ENCODE measurements at regions not wholly inside any gene's neighbourhood (a gene's known extent, or its start where the extent isn't known, plus 50 kb on each side); places are given as distances from the start of the nearest gene placed in this dataset.
A peak's percentile ranks its signal among the peaks of the same experiment; 100 is the strongest.

DNA sequence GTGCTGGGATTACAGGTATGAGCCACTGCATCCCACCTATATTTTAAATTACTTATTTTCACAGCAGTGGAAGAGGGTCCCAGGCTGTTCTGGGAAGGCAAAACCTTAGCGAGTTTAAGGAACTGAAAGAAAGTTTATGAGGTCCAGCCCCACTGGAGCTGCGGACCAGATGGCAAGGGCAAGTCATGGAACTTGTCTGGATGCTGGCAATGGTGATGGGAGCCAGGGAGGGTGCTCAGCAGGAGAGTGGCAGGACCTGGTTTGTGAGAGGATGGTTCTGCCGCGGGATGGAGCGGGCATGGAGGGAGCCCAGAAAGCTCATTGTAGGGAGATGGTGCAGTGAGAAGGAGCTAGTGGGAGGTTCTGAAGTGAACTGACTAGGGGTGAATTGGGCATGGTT lies 50.6 kb upstream of the SLC45A1 start:
- TF ChIP-seq, protein P1, sequence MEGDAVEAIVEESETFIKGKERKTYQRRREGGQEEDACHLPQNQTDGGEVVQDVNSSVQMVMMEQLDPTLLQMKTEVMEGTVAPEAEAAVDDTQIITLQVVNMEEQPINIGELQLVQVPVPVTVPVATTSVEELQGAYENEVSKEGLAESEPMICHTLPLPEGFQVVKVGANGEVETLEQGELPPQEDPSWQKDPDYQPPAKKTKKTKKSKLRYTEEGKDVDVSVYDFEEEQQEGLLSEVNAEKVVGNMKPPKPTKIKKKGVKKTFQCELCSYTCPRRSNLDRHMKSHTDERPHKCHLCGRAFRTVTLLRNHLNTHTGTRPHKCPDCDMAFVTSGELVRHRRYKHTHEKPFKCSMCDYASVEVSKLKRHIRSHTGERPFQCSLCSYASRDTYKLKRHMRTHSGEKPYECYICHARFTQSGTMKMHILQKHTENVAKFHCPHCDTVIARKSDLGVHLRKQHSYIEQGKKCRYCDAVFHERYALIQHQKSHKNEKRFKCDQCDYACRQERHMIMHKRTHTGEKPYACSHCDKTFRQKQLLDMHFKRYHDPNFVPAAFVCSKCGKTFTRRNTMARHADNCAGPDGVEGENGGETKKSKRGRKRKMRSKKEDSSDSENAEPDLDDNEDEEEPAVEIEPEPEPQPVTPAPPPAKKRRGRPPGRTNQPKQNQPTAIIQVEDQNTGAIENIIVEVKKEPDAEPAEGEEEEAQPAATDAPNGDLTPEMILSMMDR (IDR thresholded peaks at IDR 0.05; ENCODE audit: low read depth, low read length, missing control alignments), result no peak
- in situ Hi-C loops (cut with HindIII; ENCODE audit: low pct_ligation_motif_present, low sequenced_read_pairs), result no loop called here

DNA sequence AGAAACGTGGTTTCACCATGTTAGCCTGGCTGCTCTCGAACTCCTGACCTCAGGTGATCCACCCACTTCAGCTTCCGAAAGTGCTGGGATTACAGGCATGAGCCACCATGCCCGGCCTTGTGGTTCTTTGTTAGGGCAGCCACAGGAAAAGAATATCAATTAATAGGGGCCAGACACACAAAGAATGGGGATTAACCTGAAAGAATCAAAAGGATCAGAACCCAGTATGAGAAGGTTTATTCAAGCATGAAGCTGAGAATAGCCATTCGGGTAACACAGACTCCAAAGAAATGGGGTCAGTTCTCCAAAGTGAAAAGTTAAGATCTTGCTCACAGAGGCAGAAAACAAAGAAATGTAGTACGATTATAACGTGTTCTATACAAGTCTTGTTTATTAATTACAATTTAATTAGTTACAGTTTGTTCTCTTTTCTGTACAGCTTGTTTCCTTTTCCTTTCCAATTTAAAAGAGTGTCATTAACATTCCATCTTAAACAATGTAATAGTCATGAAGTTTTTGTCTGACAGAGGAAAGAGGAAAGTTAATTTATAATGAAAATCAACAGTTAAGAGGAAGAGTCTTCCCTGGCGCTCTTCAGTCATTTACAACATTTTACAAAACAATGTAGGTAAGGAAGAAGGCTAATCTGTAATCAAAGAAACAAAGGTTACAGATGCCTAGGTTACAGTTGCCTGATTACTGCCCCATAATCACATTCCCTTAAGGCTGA lies 51.3 kb upstream of the SLC45A1 start:
- DNase-seq, result no peak
- TF ChIP-seq, protein P1 (IDR thresholded peaks at IDR 0.05; ENCODE audit: low read depth, low read length, missing control alignments), result no peak
- H3K4me3 ChIP-seq (ENCODE audit: low read depth, low read length), result no peak overlapping the region
- no peak overlapping the region for H3K27ac ChIP-seq
- no peaks in the 10 kb centered on the region for H3K27me3 ChIP-seq (replicated peaks)
- no peaks in the 10 kb centered on the region for H3K36me3 ChIP-seq (replicated peaks)
- in situ Hi-C loops (cut with HindIII; ENCODE audit: low pct_ligation_motif_present, low sequenced_read_pairs), result no loop called here

More for the DNA sequence above, 50.6 kb upstream of the SLC45A1 start:
- no peak overlapping the region for H3K4me3 ChIP-seq (ENCODE audit: low read depth, low read length)
- no peaks in the 10 kb centered on the region for H3K27me3 ChIP-seq (replicated peaks)
- no peak overlapping the region for H3K27ac ChIP-seq
- DNase-seq, result no peak
- no peaks in the 10 kb centered on the region for H3K36me3 ChIP-seq (replicated peaks)

DNA sequence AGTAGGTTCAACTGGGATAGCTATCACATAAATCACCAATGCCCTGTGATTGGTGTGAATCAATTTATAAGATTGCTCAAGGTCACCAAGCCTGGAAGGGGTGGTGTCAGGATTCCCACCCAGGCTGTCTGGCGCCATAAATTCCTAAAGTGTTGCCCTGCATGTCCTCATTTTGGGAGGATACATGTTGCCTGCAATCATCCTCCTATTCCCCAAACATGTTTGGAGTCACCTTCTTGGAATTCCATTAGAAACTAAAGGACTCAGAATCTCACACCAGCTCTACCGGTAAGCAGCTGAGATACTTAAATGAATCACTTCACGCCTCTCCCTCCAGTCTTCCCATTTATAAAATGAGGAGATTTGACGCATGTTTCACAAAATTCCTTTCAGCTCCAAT lies 54.1 kb upstream of the SLC45A1 start:
- TF ChIP-seq, protein P1 (IDR thresholded peaks at IDR 0.05; ENCODE audit: low read depth, low read length, missing control alignments), result no peak
- no peaks in the 10 kb centered on the region for H3K36me3 ChIP-seq (replicated peaks)
- no peak for DNase-seq
- in situ Hi-C loops (cut with HindIII; ENCODE audit: low pct_ligation_motif_present, low sequenced_read_pairs), result no loop called here
- H3K4me3 ChIP-seq (ENCODE audit: low read depth, low read length), result no peak overlapping the region
- H3K27me3 ChIP-seq (replicated peaks), result no peaks in the 10 kb centered on the region
- H3K27ac ChIP-seq, result no peak overlapping the region

DNA sequence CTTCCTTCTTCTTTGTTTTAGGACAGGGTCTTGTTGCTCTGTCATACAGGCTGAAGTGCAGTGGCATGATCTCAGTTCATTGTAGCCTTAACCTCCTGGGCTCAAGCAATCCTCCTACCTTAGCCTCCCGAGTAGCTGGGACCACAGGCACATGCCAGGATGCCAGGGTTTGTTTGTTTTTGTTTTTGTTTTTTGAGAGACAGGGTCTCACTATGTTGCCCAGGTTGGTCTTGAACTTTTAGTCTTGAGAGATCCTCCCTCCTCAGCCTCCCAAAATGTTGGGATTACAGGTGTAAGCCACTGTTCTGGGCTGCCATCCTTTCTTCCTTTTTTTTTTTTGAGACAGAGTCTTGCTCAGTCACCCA lies 56.5 kb upstream of the SLC45A1 start:
- no peak overlapping the region for H3K27ac ChIP-seq
- no peaks in the 10 kb centered on the region for H3K36me3 ChIP-seq (replicated peaks)
- in situ Hi-C loops (cut with HindIII; ENCODE audit: low pct_ligation_motif_present, low sequenced_read_pairs), result no loop called here
- TF ChIP-seq, protein P1 (IDR thresholded peaks at IDR 0.05; ENCODE audit: low read depth, low read length, missing control alignments), result no peak
- no peak overlapping the region for H3K4me3 ChIP-seq (ENCODE audit: low read depth, low read length)
- DNase-seq, result no peak
- H3K27me3 ChIP-seq (replicated peaks), result no peaks in the 10 kb centered on the region

DNA sequence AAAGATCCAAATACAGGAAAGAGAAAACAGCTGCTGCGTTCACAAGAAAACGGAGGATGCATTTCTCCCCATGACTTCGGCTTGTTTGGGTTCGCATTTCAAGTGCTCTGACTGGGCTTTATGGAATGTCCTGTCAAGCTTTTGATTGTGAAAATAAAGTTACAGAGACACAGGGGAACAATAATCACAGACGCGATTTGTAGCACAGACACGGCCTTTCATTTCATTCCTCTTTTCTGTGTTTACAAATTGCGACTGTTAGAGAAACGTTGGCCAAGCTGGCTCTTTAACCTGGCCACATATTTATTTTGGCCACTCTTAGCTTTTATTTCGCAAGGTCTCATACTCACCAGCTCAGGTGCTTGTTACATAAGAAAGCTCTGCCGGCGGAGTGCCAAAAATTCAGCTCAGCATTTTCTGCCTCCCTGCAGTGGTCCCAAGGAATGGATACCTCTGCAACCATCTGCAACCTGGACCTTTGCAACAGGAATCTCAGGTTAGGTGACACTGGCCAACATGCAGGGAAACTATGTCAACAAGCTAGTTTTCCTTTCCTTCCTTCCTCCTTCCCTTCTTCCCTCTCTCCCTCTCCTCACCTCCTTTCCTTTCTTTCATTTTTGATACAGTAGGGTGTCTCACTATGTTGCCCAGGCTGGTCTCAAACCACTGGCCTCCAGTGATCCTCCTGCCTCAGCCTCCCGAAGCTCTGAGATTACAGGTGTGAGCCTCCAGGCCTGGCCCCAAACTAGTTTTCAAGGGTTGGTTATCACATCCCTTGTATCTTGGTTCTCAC lies 58.2 kb upstream of the SLC45A1 start:
- no peaks in the 10 kb centered on the region for H3K27me3 ChIP-seq (replicated peaks)
- TF ChIP-seq, protein P1 (IDR thresholded peaks at IDR 0.05; ENCODE audit: low read depth, low read length, missing control alignments), result no peak
- no peak overlapping the region for H3K4me3 ChIP-seq (ENCODE audit: low read depth, low read length)
- H3K36me3 ChIP-seq (replicated peaks), result no peaks in the 10 kb centered on the region
- in situ Hi-C loops (cut with HindIII; ENCODE audit: low pct_ligation_motif_present, low sequenced_read_pairs), result no loop called here
- DNase-seq, result peak; percentile 69
- H3K27ac ChIP-seq, result peak overlapping the region; percentile 56
